Suprapubic skin (tissue), 3 donors: ENCODE measurements at regions not wholly inside any gene's neighbourhood (a gene's known extent, or its start where the extent isn't known, plus 50 kb on each side); places are given as distances from the start of the nearest gene placed in this dataset.

Source experiments
- POLR2A ChIP-seq, 2 donors: fragments of 450-650 bp; IDR thresholded peaks; one replicate each; pipeline ENCODE4 v1.6.1; 2017; ENCODE audit warnings: antibody characterized with exemption in 2 of 2, mild to moderate bottlenecking in 2 of 2, moderate library complexity in 2 of 2
- TF ChIP-seq, protein P1 (sequence below), 2 donors: fragments of 200-600 bp in 1 of 2; fragments of 450-650 bp in 1 of 2; sonication (generic) in 1 of 2; IDR thresholded peaks; one replicate each; pipeline ENCODE4 v1.5.1; 2016 to 2019; ENCODE audit warnings: antibody characterized with exemption in 2 of 2, mild to moderate bottlenecking in 1 of 2, moderate library complexity in 1 of 2

DNA sequence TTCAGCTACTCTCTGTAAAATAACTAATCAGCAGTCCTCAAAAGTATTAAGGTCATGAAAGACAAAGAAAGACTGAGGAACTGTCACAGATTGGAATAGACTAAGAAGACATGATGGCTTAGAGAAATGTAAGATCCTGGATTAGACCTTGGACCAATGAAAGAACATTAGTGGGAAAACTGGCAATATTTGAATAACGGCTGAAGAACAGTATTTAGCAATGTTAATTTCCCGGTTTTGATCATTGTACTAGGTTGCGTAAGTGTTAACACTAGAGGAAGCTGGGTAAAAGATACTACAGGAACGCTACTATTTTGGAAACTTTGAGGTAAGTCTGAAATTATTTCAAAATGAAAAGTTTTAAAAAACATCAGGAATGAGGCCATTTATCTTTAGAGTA lies 98.8 kb upstream of the RESF1 start:
- TF ChIP-seq, protein P1, sequence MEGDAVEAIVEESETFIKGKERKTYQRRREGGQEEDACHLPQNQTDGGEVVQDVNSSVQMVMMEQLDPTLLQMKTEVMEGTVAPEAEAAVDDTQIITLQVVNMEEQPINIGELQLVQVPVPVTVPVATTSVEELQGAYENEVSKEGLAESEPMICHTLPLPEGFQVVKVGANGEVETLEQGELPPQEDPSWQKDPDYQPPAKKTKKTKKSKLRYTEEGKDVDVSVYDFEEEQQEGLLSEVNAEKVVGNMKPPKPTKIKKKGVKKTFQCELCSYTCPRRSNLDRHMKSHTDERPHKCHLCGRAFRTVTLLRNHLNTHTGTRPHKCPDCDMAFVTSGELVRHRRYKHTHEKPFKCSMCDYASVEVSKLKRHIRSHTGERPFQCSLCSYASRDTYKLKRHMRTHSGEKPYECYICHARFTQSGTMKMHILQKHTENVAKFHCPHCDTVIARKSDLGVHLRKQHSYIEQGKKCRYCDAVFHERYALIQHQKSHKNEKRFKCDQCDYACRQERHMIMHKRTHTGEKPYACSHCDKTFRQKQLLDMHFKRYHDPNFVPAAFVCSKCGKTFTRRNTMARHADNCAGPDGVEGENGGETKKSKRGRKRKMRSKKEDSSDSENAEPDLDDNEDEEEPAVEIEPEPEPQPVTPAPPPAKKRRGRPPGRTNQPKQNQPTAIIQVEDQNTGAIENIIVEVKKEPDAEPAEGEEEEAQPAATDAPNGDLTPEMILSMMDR (IDR thresholded peaks at IDR 0.05), result no peak
- no peak for TF ChIP-seq POLR2A (IDR thresholded peaks at IDR 0.05)
